RWPE2 (cell line): ENCODE measurements at regions not wholly inside any gene's neighbourhood (a gene's known extent, or its start where the extent isn't known, plus 50 kb on each side); places are given as distances from the start of the nearest gene placed in this dataset.

Experiments
- ATAC-seq: fragments of 200-7000 bp; cut with Tn5 transposase; 3 replicates; pipeline ENCODE4 v1.9.1; 2021; ENCODE audit warnings: low read depth
- DNase-seq: peaks from one replicate; pipeline ENCODE4 v3.0.0-alpha.2; 2020; ENCODE audit warnings: low spot score
- H3K27ac ChIP-seq: fragments of 450-650 bp; 2 replicates; pipeline ENCODE4 v1.5.1; 2017; ENCODE audit warnings: mild to moderate bottlenecking; ENCODE audit not compliant: poor library complexity, severe bottlenecking
- H3K27me3 ChIP-seq: fragments of 250-450 bp; sonication (Bioruptor Pico); 2 replicates; pipeline ENCODE4 v1.5.1; 2021; ENCODE audit warnings: mild to moderate bottlenecking, moderate library complexity; ENCODE audit not compliant: insufficient read depth, poor library complexity, severe bottlenecking
- H3K36me3 ChIP-seq: fragments of 250-450 bp; sonication (Bioruptor Pico); 2 replicates; pipeline ENCODE4 v1.5.1; 2020; ENCODE audit warnings: low read depth, mild to moderate bottlenecking, moderate library complexity
- H3K4me1 ChIP-seq: fragments of 250-450 bp; sonication (Bioruptor Pico); 2 replicates; pipeline ENCODE4 v1.5.1; 2021; ENCODE audit warnings: mild to moderate bottlenecking, moderate library complexity; ENCODE audit not compliant: insufficient read depth, poor library complexity, severe bottlenecking
- H3K4me3 ChIP-seq: fragments of 250-450 bp; sonication (Bioruptor Pico); 2 replicates; pipeline ENCODE4 v1.5.1; 2021; ENCODE audit warnings: mild to moderate bottlenecking, moderate library complexity; ENCODE audit not compliant: severe bottlenecking
- H3K9me3 ChIP-seq: fragments of 250-450 bp; sonication (Bioruptor Pico); 2 replicates; pipeline ENCODE4 v1.5.1; 2021; ENCODE audit warnings: mild to moderate bottlenecking, moderate library complexity; ENCODE audit not compliant: severe bottlenecking
- TF ChIP-seq, protein P1 (sequence below): fragments of 450-650 bp; IDR thresholded peaks from one replicate; pipeline ENCODE4 v1.5.1; 2017; ENCODE audit warnings: mild to moderate bottlenecking, moderate library complexity; ENCODE audit not compliant: poor library complexity, severe bottlenecking

GRCh38 chrX:40174001-40174853, 76.5 kb upstream of the BCOR start:
- no peaks in the 10 kb centered on the region for H3K9me3 ChIP-seq
- H3K4me3 ChIP-seq = peak overlapping the region; percentile 5
- DNase-seq = no peak

DNA sequence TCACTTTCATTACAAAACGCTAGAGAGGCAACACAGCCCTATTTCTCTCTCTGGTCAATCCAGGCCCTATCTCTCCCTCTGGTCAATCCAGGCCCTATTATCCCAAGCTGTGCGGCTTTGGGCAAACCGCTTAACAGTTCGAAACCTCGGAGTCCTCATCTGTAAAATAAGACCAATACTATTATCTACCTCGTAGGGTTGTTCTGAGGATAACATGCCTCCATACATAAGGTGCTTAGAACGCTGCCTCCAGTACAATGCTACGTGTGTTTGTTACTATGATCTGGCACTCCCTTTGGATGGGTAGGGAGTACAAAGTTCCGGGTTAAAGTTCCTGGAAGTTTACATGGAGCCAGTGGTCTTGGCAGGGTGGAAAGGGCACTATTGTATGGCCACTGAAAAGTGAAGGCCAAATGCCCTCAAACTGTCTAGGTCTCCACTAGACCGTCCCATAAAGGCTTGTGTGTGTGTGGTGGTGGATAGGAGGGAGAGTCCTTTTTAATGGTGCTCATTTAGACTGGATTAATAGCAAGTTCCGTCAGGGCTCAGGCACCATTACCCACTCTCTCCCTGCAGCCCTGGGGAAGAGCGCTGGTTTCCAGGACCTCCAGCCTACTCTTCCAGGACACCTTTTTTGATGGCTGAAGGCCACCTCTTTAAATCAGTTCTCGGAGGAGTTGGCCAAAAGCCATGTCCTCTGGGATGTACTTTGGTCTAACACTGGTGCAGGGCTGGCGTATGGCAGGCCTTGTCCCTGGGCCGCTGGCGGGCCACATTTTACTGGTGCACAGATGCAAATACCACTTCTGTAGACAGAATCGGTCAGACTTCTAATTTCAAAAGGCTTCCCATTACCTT, 75.6 kb upstream of the BCOR start:
- Histone ChIP-seq H3K4me3 (no peak overlapping the region), H3K27ac (no peak overlapping the region), H3K9me3 (no peaks in the 10 kb centered on the region), H3K27me3 (no peaks in the 10 kb centered on the region), H3K4me1 (no peaks in the 10 kb centered on the region), H3K36me3 (no peaks in the 10 kb centered on the region)
- ATAC-seq = no peak
- DNase-seq = no peak
- TF ChIP-seq, protein P1, sequence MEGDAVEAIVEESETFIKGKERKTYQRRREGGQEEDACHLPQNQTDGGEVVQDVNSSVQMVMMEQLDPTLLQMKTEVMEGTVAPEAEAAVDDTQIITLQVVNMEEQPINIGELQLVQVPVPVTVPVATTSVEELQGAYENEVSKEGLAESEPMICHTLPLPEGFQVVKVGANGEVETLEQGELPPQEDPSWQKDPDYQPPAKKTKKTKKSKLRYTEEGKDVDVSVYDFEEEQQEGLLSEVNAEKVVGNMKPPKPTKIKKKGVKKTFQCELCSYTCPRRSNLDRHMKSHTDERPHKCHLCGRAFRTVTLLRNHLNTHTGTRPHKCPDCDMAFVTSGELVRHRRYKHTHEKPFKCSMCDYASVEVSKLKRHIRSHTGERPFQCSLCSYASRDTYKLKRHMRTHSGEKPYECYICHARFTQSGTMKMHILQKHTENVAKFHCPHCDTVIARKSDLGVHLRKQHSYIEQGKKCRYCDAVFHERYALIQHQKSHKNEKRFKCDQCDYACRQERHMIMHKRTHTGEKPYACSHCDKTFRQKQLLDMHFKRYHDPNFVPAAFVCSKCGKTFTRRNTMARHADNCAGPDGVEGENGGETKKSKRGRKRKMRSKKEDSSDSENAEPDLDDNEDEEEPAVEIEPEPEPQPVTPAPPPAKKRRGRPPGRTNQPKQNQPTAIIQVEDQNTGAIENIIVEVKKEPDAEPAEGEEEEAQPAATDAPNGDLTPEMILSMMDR = no peak

More at GRCh38 chrX:40174001-40174853, 76.5 kb upstream of the BCOR start:
- Histone ChIP-seq H3K4me1 (no peaks in the 10 kb centered on the region), H3K36me3 (no peaks in the 10 kb centered on the region), H3K27ac (no peak overlapping the region), H3K27me3 (no peaks in the 10 kb centered on the region)
- peak; percentile 29; the same call in 2 of the 3 replicates for ATAC-seq
- TF ChIP-seq, protein P1 = peak; percentile 10

DNA sequence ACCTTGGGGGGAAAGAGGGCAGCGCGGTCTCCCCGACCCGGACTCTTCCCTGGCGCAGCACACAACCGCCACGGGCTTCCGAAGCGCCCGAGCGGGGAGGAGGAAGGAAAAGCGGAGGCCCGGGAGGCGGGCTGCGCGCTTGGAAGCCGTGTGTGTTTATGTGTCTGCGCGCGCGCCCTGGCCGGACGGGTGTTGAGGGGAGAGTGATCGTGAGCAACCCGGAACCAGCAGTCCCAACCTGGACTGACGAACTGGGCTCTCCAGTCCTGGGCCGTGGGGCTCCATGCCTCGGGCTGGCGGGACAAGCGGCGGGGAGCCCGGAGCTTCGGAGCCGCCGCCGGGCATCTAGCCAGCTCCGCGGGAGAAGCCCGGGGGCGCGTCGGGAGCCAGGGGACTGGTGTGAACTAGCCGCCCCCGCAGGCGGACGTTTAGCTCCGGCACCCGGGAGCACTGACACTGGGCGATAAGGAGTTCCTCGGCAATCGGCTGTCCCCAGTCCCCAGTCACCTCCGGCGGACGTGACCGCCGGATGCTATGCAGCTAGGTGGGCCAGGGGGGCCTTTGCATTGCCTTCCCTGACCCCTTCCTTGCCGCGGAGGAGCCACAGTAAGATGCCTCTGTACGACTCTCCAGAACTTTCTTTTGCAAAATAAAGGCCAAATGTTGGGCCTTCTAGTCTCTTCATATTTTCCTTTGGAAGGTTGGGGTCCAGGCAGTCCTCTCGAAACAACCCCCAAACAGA, 74.8 kb upstream of the BCOR start:
- no peaks in the 10 kb centered on the region for H3K9me3 ChIP-seq
- H3K27ac ChIP-seq = no peak overlapping the region
- peak overlapping the region; percentile 18 for H3K4me3 ChIP-seq
- TF ChIP-seq, protein P1 = no peak
- H3K27me3 ChIP-seq = no peaks in the 10 kb centered on the region
- no peaks in the 10 kb centered on the region for H3K36me3 ChIP-seq
- H3K4me1 ChIP-seq = no peaks in the 10 kb centered on the region
- DNase-seq = no peak
- ATAC-seq = peak; percentile 11; the same call in 2 of the 3 replicates

DNA sequence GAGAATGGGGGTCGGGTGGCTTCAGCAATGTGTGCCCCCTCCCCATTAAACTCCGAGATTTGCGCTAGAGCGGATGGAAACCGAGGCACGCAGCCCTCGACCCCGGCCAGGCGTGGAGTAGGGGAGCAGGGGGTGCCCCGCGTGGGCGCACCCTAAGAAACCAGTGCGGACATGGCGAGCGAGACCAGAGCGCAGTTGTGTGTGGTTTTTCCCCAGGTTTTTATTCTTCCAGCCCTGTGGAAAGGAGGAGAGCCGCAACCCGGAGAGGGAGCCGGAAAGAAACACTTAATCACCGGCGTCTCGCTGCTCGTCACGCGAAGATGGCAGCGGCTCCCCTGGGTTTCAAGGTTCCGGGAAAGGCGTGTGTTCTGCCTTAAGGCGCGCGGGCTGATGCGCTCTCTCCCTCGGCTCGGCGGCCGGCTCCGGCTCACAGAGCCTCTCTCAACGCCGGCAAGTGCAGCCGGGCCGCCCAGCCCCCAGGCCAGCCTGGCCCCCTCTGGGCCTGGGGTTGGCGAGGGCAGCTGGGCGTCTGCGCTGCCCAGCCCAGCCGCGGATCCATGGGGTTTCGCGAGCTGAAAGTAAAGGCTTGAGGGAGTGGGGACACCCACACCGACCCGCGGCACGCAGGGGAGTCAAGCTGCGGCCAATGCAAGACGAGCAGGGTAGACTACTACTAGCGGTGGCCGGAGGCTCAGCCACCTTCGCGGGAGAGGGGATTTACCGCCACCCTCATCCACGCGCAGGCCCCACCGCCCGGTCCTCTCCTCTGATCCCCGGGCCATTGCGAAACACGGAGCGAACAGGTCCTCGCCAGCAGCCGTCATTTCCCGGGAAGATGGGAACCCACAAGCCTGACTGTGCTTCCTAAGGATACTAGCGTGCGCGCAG, 74.0 kb upstream of the BCOR start:
- Histone ChIP-seq H3K27ac (no peak overlapping the region), H3K36me3 (no peaks in the 10 kb centered on the region), H3K4me1 (no peaks in the 10 kb centered on the region), H3K4me3 (peak overlapping the region; percentile 18), H3K9me3 (no peaks in the 10 kb centered on the region), H3K27me3 (no peaks in the 10 kb centered on the region)
- TF ChIP-seq, protein P1 = no peak
- no peak; the same call in 1 of the 3 replicates for ATAC-seq
- DNase-seq = no peak
